ENCODE measurements at regions not wholly inside any gene's neighbourhood (a gene's known extent, or its start where the extent isn't known, plus 50 kb on each side); places are given as distances from the start of the nearest gene placed in this dataset.

- Histone ChIP-seq H4K20me1 (ENCODE audit: insufficient read depth, low read length) (no peaks in the 10 kb centered on the region), H3K4me1 (ENCODE audit: insufficient read depth, low read length) (no peaks in the 10 kb centered on the region), H3K9me3 (ENCODE audit: low read depth, low read length) (no peaks in the 10 kb centered on the region), H2AFZ (ENCODE audit: low read length) (no peak overlapping the region), H3K27ac (ENCODE audit: low read depth, low read length) (no peak overlapping the region), H3K27me3 (ENCODE audit: insufficient read depth, low read length) (no peaks in the 10 kb centered on the region), H3K4me3 (ENCODE audit: insufficient read depth, low read length) (no peak overlapping the region), H3K36me3 (ENCODE audit: insufficient read depth, low read length) (no peaks in the 10 kb centered on the region), H3K79me2 (ENCODE audit: insufficient read depth, low read length) (no peaks in the 10 kb centered on the region), H3K4me2 (ENCODE audit: insufficient read depth, low read length) (no peak overlapping the region)
- TF ChIP-seq, protein P1, sequence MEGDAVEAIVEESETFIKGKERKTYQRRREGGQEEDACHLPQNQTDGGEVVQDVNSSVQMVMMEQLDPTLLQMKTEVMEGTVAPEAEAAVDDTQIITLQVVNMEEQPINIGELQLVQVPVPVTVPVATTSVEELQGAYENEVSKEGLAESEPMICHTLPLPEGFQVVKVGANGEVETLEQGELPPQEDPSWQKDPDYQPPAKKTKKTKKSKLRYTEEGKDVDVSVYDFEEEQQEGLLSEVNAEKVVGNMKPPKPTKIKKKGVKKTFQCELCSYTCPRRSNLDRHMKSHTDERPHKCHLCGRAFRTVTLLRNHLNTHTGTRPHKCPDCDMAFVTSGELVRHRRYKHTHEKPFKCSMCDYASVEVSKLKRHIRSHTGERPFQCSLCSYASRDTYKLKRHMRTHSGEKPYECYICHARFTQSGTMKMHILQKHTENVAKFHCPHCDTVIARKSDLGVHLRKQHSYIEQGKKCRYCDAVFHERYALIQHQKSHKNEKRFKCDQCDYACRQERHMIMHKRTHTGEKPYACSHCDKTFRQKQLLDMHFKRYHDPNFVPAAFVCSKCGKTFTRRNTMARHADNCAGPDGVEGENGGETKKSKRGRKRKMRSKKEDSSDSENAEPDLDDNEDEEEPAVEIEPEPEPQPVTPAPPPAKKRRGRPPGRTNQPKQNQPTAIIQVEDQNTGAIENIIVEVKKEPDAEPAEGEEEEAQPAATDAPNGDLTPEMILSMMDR (IDR thresholded peaks at IDR 0.05; ENCODE audit: extremely low read depth, low read depth, low read length), result no peak
- no peak for DNase-seq (ENCODE audit: insufficient read length, low spot score, missing footprints)
These were observed 83.7 kb upstream of the KCNA4 start for GRCh38 chr11:30100495-30100894.

DNA sequence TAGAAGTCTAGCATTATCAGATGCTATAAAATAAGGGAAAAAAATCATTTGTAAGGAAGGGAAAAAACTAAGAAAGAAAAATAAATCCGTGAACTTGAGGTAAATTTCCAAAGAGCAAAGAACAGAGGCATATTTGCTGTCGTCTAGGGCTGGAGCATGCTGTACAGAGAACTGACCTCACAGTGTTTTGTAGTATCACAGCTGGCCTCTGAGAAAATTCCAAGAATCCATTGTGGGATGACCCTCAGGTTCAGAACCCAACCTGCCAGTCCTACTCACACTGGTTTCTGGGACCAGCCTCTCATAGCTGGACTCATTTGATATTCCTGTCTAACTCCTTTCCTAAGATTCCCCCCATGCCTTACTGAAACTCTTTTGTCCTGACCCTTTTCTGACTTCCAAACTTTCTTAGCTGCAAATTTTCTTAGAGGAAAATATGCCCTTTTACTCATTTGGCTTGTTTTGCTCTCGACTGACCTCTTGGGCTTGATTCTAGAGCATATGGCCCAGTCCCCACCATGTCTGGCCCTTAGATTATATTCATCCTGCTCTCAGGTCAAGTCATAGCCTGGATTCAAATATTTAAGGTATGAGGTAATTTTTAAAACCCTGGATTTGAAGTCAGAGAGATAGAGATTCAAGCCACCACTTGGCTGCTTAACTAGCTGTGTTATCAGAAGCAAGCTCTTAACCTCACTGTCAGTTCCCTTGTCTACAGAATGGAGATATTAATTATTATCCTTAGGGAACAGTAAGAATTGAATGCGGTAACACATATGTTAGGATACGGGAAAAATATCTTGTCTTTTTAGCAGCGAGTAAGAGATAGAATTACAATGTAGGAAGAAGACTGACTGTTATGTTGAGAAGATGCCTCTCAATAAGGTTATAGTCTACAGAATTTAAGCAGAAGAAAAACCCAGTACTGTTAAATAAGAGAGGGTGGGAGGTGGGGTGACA lies 89.7 kb upstream of the KCNA4 start:
- H3K27me3 ChIP-seq (ENCODE audit: insufficient read depth, low read length), result no peaks in the 10 kb centered on the region
- H2AFZ ChIP-seq (ENCODE audit: low read length), result no peak overlapping the region
- H4K20me1 ChIP-seq (ENCODE audit: insufficient read depth, low read length), result no peaks in the 10 kb centered on the region
- H3K4me3 ChIP-seq (ENCODE audit: insufficient read depth, low read length), result no peak overlapping the region
- TF ChIP-seq, protein P1 (IDR thresholded peaks at IDR 0.05; ENCODE audit: extremely low read depth, low read depth, low read length), result no peak
- no peaks in the 10 kb centered on the region for H3K79me2 ChIP-seq (ENCODE audit: insufficient read depth, low read length)
- no peaks in the 10 kb centered on the region for H3K4me1 ChIP-seq (ENCODE audit: insufficient read depth, low read length)
- H3K36me3 ChIP-seq (ENCODE audit: insufficient read depth, low read length), result no peaks in the 10 kb centered on the region
- no peak overlapping the region for H3K4me2 ChIP-seq (ENCODE audit: insufficient read depth, low read length)
- H3K27ac ChIP-seq (ENCODE audit: low read depth, low read length), result no peak overlapping the region
- no peak for DNase-seq (ENCODE audit: insufficient read length, low spot score, missing footprints)
- peaks cover 2% of the 10 kb centered on the region for H3K9me3 ChIP-seq (ENCODE audit: low read depth, low read length)

- no peaks in the 10 kb centered on the region for H3K27me3 ChIP-seq (ENCODE audit: insufficient read depth, low read length)
- H3K27ac ChIP-seq (ENCODE audit: low read depth, low read length), result no peak overlapping the region
- peak; percentile 80 for DNase-seq (ENCODE audit: insufficient read length, low spot score, missing footprints)
- H4K20me1 ChIP-seq (ENCODE audit: insufficient read depth, low read length), result no peaks in the 10 kb centered on the region
- no peak overlapping the region for H3K4me3 ChIP-seq (ENCODE audit: insufficient read depth, low read length)
- H3K4me2 ChIP-seq (ENCODE audit: insufficient read depth, low read length), result no peak overlapping the region
- H3K4me1 ChIP-seq (ENCODE audit: insufficient read depth, low read length), result no peaks in the 10 kb centered on the region
- no peak overlapping the region for H2AFZ ChIP-seq (ENCODE audit: low read length)
- H3K36me3 ChIP-seq (ENCODE audit: insufficient read depth, low read length), result no peaks in the 10 kb centered on the region
- TF ChIP-seq, protein P1 (IDR thresholded peaks at IDR 0.05; ENCODE audit: extremely low read depth, low read depth, low read length), result no peak
- no peaks in the 10 kb centered on the region for H3K79me2 ChIP-seq (ENCODE audit: insufficient read depth, low read length)
- peaks cover 2% of the 10 kb centered on the region for H3K9me3 ChIP-seq (ENCODE audit: low read depth, low read length)
These were observed 91.1 kb upstream of the KCNA4 start for GRCh38 chr11:30107899-30108298.

DNA sequence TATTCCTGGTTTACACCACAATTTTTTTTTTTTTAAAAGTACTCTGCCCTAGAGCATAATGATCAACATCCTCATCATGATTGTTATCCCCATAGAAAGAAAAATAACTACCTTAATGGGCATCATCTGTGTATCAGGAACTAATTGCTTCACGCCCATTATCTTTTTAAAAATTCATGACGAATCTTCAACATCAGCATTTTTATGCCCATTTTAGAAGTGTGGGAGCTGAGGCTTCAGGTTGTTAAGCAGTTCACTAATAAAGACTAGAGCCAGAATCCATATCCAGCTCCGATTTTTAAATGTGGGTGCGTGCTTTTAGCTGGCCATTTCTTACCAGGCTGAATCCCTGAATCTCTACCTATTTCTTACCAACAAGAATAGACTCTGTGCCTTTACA lies 92.9 kb upstream of the KCNA4 start:
- no peak overlapping the region for H3K4me3 ChIP-seq (ENCODE audit: insufficient read depth, low read length)
- H2AFZ ChIP-seq (ENCODE audit: low read length), result no peak overlapping the region
- peaks cover 2% of the 10 kb centered on the region for H3K9me3 ChIP-seq (ENCODE audit: low read depth, low read length)
- no peak for DNase-seq (ENCODE audit: insufficient read length, low spot score, missing footprints)
- H3K4me2 ChIP-seq (ENCODE audit: insufficient read depth, low read length), result no peak overlapping the region
- H3K36me3 ChIP-seq (ENCODE audit: insufficient read depth, low read length), result no peaks in the 10 kb centered on the region
- H4K20me1 ChIP-seq (ENCODE audit: insufficient read depth, low read length), result no peaks in the 10 kb centered on the region
- H3K79me2 ChIP-seq (ENCODE audit: insufficient read depth, low read length), result no peaks in the 10 kb centered on the region
- H3K27me3 ChIP-seq (ENCODE audit: insufficient read depth, low read length), result no peaks in the 10 kb centered on the region
- no peak overlapping the region for H3K27ac ChIP-seq (ENCODE audit: low read depth, low read length)
- TF ChIP-seq, protein P1 (IDR thresholded peaks at IDR 0.05; ENCODE audit: extremely low read depth, low read depth, low read length), result no peak
- H3K4me1 ChIP-seq (ENCODE audit: insufficient read depth, low read length), result no peaks in the 10 kb centered on the region

Measured in osteoblast (primary cell).